Osteocyte (in vitro differentiated cells): ENCODE measurements at regions not wholly inside any gene's neighbourhood (a gene's known extent, or its start where the extent isn't known, plus 50 kb on each side); places are given as distances from the start of the nearest gene placed in this dataset.

ENCODE experiments used
- DNase-seq: peaks from one replicate; pipeline ENCODE4 v3.0.0; 2021; ENCODE audit warnings: mixed read lengths; ENCODE audit not compliant: unreplicated experiment; ENCODE audit errors: extremely low spot score
- H3K27ac Mint-ChIP-seq: one replicate; pipeline ENCODE4 v1.8.0; 2021; ENCODE audit warnings: mild to moderate bottlenecking, mixed read lengths; ENCODE audit not compliant: unreplicated experiment
- H3K27me3 Mint-ChIP-seq: one replicate; pipeline ENCODE4 v1.8.0; 2021; ENCODE audit warnings: mixed read lengths; ENCODE audit not compliant: unreplicated experiment
- H3K36me3 Mint-ChIP-seq: one replicate; pipeline ENCODE4 v1.8.0; 2021; ENCODE audit warnings: mixed read lengths; ENCODE audit not compliant: unreplicated experiment
- H3K4me1 Mint-ChIP-seq: one replicate; pipeline ENCODE4 v1.8.0; 2021; ENCODE audit warnings: mixed read lengths; ENCODE audit not compliant: unreplicated experiment
- H3K4me3 Mint-ChIP-seq: one replicate; pipeline ENCODE4 v1.8.0; 2021; ENCODE audit warnings: mild to moderate bottlenecking, moderate library complexity, mixed read lengths; ENCODE audit not compliant: unreplicated experiment
- H3K9me3 Mint-ChIP-seq: one replicate; pipeline ENCODE4 v1.8.0; 2021; ENCODE audit warnings: mixed read lengths; ENCODE audit not compliant: unreplicated experiment
- CTCF ChIP-seq: fragments of 200-600 bp; sonication (generic); IDR thresholded peaks from 2 replicates; pipeline ENCODE4 v1.5.0; 2021; ENCODE audit warnings: antibody characterized with exemption, mild to moderate bottlenecking, moderate library complexity

DNA sequence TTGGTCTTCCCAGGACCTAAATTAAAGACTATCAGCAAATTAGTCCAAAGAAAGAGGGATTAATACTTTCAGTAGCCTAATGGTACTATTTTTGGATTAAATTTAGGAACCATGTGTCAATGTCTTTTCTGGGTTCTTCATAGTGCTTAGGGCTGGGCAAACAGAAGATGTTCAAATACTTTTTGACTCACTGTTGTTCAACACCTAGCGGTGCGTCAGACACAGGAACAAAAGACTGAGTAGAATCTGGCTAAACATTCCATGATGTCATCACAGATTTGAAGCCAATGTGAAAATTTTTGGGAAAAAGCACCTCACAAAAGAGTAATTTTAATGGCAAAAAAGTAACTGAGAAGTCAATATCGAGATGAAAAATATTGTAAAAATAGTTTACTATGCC, 544.4 kb downstream of the EFNA5 start:
- Mint-ChIP-seq H3K9me3 (peaks cover 3% of the 10 kb centered on the region), H3K27me3 (no peaks in the 10 kb centered on the region), H3K36me3 (peaks cover 2% of the 10 kb centered on the region), H3K4me3 (no peak overlapping the region), H3K27ac (no peak overlapping the region), H3K4me1 (peaks cover 30% of the 10 kb centered on the region)
- TF ChIP-seq CTCF: no peak
- DNase-seq: no peak

DNA sequence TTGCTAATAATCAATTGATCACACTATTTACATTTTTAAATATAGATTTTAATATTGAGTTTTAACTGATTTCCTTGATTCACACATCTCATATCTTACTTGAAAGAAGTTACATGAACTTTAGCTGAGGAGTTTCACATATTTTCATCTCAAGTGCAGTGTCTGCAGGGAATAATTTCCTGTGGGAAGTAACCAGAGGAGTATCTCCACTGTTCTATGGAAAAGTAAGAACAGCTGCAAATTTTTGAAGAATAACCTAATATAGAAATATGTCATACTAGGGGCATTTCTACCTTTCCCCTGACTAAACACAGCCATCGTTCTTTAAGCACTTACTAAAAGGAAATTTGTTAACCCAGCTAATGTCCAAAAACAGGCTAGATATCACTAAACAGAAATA, 546.4 kb downstream of the EFNA5 start:
- TF ChIP-seq CTCF: no peak
- DNase-seq: no peak
- Mint-ChIP-seq H3K9me3 (peaks cover 3% of the 10 kb centered on the region), H3K27ac (no peak overlapping the region), H3K4me3 (no peak overlapping the region), H3K4me1 (peaks cover 30% of the 10 kb centered on the region), H3K36me3 (peaks cover 2% of the 10 kb centered on the region), H3K27me3 (no peaks in the 10 kb centered on the region)

DNA sequence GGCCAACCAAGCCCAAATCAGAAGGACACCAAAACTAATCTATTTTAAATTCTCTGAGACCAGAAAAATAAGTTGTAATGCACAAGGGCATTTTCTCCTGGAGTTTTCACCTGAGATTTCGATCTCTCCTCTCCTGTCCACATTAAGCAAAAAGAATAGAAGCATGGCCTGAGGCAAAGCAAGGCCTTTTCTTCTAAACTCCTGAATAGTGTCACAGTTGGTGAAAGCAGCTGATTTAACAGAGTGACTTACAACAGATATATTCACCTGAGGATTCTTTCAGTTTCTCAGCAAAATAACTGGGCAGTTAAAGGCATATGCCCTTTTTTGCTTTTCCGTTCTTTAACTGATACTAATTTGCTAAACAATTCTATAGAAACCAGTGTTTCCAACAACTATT, 547.7 kb downstream of the EFNA5 start:
- Mint-ChIP-seq H3K4me3 (no peak overlapping the region), H3K4me1 (peaks cover 20% of the 10 kb centered on the region), H3K9me3 (peaks cover 3% of the 10 kb centered on the region), H3K27me3 (no peaks in the 10 kb centered on the region), H3K27ac (no peak overlapping the region), H3K36me3 (peaks cover 2% of the 10 kb centered on the region)
- no peak for TF ChIP-seq CTCF
- DNase-seq: no peak

DNA sequence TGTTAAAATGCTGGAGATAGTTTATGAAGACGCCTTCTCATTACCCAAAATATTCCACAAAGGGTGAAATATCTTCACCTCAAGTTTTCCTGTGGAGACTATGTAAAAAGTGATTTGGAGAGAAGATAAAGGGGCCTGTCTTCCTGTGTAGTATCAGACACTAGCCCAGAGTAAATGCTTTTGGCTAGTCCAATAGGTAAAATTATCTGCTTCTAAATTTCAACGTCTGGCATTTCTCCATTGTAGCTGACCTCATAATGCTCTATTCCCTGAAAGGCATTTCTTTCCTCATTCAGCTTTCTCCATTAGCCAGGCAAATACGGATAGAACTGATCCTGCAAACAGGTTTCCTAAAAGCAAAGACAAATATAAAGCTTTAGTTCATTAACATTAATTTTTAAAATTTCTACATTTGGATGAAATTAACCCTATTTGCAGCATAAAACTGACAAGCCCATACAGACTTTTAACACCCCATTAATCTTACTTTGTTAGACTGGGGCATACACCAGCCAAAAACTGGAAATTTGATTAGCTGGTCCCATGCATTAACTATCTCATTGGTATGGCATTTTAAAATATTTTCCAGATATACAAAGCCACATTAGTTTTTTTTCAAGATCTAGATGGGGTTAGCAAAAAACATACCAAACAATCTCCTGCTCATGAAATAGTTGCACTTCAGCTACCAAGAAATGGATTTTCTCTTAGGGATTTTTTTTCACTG, 548.8 kb downstream of the EFNA5 start:
- no peaks in the 10 kb centered on the region for H3K27me3 Mint-ChIP-seq
- no peak overlapping the region for H3K27ac Mint-ChIP-seq
- peaks cover 13% of the 10 kb centered on the region for H3K4me1 Mint-ChIP-seq
- no peak for TF ChIP-seq CTCF
- peaks cover 3% of the 10 kb centered on the region for H3K9me3 Mint-ChIP-seq
- peaks cover 2% of the 10 kb centered on the region for H3K36me3 Mint-ChIP-seq
- H3K4me3 Mint-ChIP-seq: no peak overlapping the region
- no peak for DNase-seq

DNA sequence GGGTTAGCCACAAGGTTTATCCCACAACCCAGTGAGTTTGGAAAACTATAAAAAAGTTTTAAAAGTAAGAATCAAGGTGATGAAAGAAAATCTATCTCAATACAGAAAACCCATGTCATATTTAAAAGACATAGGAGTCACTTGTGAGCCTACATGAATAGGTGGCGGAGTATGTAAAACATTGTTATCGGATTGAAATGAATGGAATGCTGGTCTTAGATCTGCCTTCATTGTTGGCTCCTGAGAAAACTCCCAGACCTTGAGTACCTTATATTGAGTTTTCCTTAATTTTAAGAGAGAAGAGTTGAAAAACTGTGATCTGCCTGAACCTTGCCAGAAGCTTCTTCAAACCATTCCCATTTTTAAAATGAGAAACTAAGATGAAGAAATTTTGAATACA, 551.1 kb downstream of the EFNA5 start:
- no peak overlapping the region for H3K27ac Mint-ChIP-seq
- H3K27me3 Mint-ChIP-seq: no peaks in the 10 kb centered on the region
- peaks cover 5% of the 10 kb centered on the region for H3K4me1 Mint-ChIP-seq
- no peak for TF ChIP-seq CTCF
- DNase-seq: no peak
- H3K36me3 Mint-ChIP-seq: no peaks in the 10 kb centered on the region
- no peaks in the 10 kb centered on the region for H3K9me3 Mint-ChIP-seq
- H3K4me3 Mint-ChIP-seq: no peak overlapping the region
